ENCODE measurements at regions not wholly inside any gene's neighbourhood (a gene's known extent, or its start where the extent isn't known, plus 50 kb on each side); places are given as distances from the start of the nearest gene placed in this dataset.

GRCh38 chr9:109843641-109844040, 63.6 kb downstream of the PALM2AKAP2 start:
- TF ChIP-seq BHLHE40 (IDR thresholded peaks at IDR 0.05; ENCODE audit: borderline replicate concordance) (no peak), TARDBP (IDR thresholded peaks at IDR 0.05) (no peak), SUZ12 (IDR thresholded peaks at IDR 0.05) (no peak), ARNT (IDR thresholded peaks at IDR 0.05) (no peak), FOXM1 (IDR thresholded peaks at IDR 0.05; ENCODE audit: borderline replicate concordance) (no peak), SP1 (IDR thresholded peaks at IDR 0.05) (no peak), L3MBTL2 (conservative IDR thresholded peaks at IDR 0.05) (no peak), FOXA1 (IDR thresholded peaks at IDR 0.05) (no peak), PKNOX1 (IDR thresholded peaks at IDR 0.05) (no peak), CTBP1 (IDR thresholded peaks at IDR 0.05; ENCODE audit: borderline replicate concordance) (no peak), HDGF (IDR thresholded peaks at IDR 0.05; ENCODE audit: borderline replicate concordance) (no peak), ELF4 (IDR thresholded peaks at IDR 0.05) (no peak), NFRKB (IDR thresholded peaks at IDR 0.05) (no peak), FOXK2 (IDR thresholded peaks at IDR 0.05) (no peak)
